ENCODE measurements at regions not wholly inside any gene's neighbourhood (a gene's known extent, or its start where the extent isn't known, plus 50 kb on each side); places are given as distances from the start of the nearest gene placed in this dataset.

DNA sequence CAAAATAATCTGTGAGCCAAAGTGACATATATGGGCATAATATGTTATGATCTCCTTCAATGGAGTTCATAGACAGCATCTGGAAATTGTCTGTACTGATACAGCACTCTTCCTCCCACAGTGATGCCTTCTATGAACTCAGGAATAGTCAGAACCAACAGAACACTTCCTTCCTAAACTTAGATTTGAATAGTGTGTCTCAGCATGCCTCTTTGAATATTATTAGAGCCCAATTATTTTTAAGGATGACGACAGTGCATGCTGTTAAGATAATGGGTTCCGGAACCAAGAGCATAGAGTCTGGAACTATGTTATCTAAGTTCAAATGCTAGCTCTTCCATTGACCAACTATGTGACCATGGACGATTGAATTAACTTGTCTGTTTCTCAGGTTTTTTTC, 386.6 kb upstream of the PRICKLE1 start:
- Histone ChIP-seq H3K79me2 (ENCODE audit: control insufficient read depth, insufficient read depth, low read length) (no peaks in the 10 kb centered on the region), H3K9me3 (replicated peaks; ENCODE audit: control insufficient read depth, insufficient read depth, low read length) (no peaks in the 10 kb centered on the region), H3K9ac (replicated peaks; ENCODE audit: extremely low read depth, insufficient read depth, low read length) (no peak overlapping the region), H3K27ac (ENCODE audit: insufficient read depth, low read depth, low read length) (no peak overlapping the region), H3K9me1 (replicated peaks; ENCODE audit: control insufficient read depth, extremely low read depth, insufficient read depth, low read length) (no peaks in the 10 kb centered on the region), H3K4me1 (ENCODE audit: control insufficient read depth, extremely low read depth, insufficient read depth, low read length) (peaks cover 12% of the 10 kb centered on the region), H2AFZ (ENCODE audit: low read depth, low read length) (no peak overlapping the region), H3K4me3 (replicated peaks in 1 of 3; ENCODE audit: insufficient read depth in 1 of 3, low read depth in 1 of 3, low read length in 3 of 3) (no peak overlapping the region), H3K27me3 (ENCODE audit: control insufficient read depth in 2 of 2, insufficient read depth in 2 of 2, low read length in 2 of 2) (no peaks in the 10 kb centered on the region), H3K4me2 (ENCODE audit: insufficient read depth, low read length) (no peak overlapping the region), H3K36me3 (ENCODE audit: control insufficient read depth in 2 of 2, extremely low read depth in 1 of 2, insufficient read depth in 2 of 2, low read length in 2 of 2) (no peaks in the 10 kb centered on the region), H4K20me1 (replicated peaks; ENCODE audit: control insufficient read depth, extremely low read depth, insufficient read depth, low read length) (no peaks in the 10 kb centered on the region)
- BruUV-seq (replicated peaks) = no TSS peak
- dilution Hi-C loops (cut with MboI; ENCODE audit: extremely low pct_ligation_motif_present, low sequenced_read_pairs) (no loop called here), intact Hi-C loops (cut with micrococcal nuclease) (no loop called here)
- DNase-seq (ENCODE audit: low read depth, low spot score) = no peak
- TF ChIP-seq POLR2A (IDR thresholded peaks at IDR 0.05; ENCODE audit: low read depth, low read length) (no peak), MYC (IDR thresholded peaks at IDR 0.05; ENCODE audit: low read depth, low read length) (no peak), GATA2 (IDR thresholded peaks at IDR 0.05; ENCODE audit: insufficient read depth, insufficient read length, low read depth, low read length) (no peak), POLR2AphosphoS5 (IDR thresholded peaks at IDR 0.05; ENCODE audit: insufficient read depth, low read depth, low read length) (no peak), JUN (IDR thresholded peaks at IDR 0.05; ENCODE audit: borderline replicate concordance, insufficient read depth, insufficient read length, low read depth) (no peak), EZH2 (IDR thresholded peaks at IDR 0.05; ENCODE audit: borderline replicate concordance, low read depth, low read length, severe bottlenecking) (no peak), FOS (IDR thresholded peaks at IDR 0.05; ENCODE audit: borderline replicate concordance, insufficient read depth, low read length) (no peak)
- TF ChIP-seq, protein P1, sequence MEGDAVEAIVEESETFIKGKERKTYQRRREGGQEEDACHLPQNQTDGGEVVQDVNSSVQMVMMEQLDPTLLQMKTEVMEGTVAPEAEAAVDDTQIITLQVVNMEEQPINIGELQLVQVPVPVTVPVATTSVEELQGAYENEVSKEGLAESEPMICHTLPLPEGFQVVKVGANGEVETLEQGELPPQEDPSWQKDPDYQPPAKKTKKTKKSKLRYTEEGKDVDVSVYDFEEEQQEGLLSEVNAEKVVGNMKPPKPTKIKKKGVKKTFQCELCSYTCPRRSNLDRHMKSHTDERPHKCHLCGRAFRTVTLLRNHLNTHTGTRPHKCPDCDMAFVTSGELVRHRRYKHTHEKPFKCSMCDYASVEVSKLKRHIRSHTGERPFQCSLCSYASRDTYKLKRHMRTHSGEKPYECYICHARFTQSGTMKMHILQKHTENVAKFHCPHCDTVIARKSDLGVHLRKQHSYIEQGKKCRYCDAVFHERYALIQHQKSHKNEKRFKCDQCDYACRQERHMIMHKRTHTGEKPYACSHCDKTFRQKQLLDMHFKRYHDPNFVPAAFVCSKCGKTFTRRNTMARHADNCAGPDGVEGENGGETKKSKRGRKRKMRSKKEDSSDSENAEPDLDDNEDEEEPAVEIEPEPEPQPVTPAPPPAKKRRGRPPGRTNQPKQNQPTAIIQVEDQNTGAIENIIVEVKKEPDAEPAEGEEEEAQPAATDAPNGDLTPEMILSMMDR (IDR thresholded peaks at IDR 0.05; ENCODE audit: extremely low read depth in 1 of 2, insufficient read depth in 1 of 2, low read depth in 1 of 2, low read length in 2 of 2) = no peak
- TF ChIP-seq, protein P2, sequence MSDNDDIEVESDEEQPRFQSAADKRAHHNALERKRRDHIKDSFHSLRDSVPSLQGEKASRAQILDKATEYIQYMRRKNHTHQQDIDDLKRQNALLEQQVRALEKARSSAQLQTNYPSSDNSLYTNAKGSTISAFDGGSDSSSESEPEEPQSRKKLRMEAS (IDR thresholded peaks at IDR 0.05; ENCODE audit: insufficient read depth, insufficient read length) = no peak
- ChIA-PET CTCF (interaction anchor here (2.2 kb wide), 1 partner anchor 15 kb away, joined by 7 read pairs; no protein-coding TSS in a partner anchor), POLR2A (interaction anchor here (1.0 kb wide), 1 partner anchor 306 kb away, joined by 3 read pairs; no protein-coding TSS in a partner anchor)
- no peak for FAIRE-seq

All from endothelial cell of umbilical vein (primary cell).